ENCODE measurements at regions not wholly inside any gene's neighbourhood (a gene's known extent, or its start where the extent isn't known, plus 50 kb on each side); places are given as distances from the start of the nearest gene placed in this dataset.
"Not testable (repeated sequence)": the region's sequence is repeated elsewhere in the genome, so short reads cannot be mapped to it uniquely, and the experiment has no call there.

DNA sequence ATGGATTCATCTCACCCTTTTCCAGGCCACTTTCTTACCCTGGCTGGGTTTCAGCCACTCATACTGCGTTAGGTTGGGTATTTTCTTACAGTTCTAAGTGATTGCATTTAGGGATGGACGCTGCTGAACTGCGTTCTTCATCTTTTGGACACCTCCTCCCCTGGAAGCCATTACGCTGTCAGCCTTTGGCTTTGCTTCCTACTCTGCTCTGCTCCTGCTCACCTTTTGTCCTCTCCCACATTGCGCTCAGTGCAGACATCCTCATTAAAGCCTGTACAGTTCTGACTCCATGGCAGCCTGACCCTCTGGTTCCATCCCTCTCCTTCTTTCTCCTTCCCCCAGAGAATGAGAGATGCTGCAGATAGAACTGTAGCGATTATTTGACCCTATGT is 108.9 kb downstream of the SRGAP2 start:
- DNase-seq (ENCODE audit: low spot score) = not testable (repeated sequence)

DNA sequence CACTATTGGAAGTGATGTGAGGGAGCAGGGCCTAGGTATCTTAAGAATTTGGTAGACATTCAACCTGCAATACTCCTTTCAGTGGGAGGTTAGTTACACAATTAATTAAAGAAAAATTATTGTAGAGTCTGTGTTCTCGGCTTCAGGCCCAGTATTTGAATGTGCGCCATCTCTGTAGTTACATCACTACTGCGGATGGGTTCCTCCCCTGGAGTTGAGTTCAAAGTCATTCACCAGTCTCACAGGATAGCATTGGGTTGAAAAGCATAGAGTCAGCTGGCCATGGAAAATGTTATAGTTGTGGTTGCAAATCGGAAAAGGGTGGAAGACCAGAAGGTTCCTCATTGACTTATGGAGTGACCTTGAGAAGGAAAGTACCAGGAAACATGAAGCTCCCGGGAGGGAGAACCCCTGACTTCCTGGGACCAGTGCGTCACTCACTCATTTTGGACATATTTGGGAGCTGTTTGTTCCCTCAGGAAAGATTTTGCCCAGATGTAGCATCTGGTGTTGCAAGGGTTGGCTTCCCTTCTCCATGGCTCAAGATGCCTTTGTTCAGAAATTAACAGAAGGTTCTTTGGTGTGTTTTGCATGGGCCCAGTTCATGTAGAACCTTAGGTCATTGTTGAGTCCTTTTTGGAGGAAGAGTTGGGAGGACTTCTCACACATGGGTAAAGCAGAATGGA is 111.8 kb downstream of the SRGAP2 start:
- DNase-seq (ENCODE audit: low spot score) = not testable (repeated sequence)

DNA sequence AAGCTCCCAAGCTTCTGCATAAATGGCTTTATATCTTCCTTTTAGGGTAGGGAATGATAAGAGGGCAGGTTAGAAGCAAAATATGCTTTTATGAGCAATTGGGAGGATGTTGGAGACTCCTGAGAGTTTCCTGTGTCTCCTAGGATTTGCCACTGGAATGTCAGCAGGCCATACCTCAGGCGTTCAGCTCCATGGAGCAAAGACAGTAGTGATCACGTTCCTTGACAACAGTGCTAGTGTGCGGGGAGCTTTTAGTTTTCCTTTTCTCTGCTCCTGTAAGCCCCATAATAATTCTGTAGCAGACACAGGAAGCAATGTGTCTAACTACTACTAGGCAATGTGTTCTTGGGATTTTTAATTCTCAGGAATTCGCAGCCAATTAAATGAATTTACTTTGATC is 113.6 kb downstream of the SRGAP2 start:
- not testable (repeated sequence) for DNase-seq (ENCODE audit: low spot score)

- DNase-seq (ENCODE audit: low spot score) = not testable (repeated sequence)
Measured at GRCh38 chr1:206317878-206318514, 114.7 kb downstream of the SRGAP2 start.

- DNase-seq (ENCODE audit: low spot score) = not testable (repeated sequence)
Measured at GRCh38 chr1:206320227-206320626, 116.9 kb downstream of the SRGAP2 start.

GRCh38 chr1:206326159-206326939 is 123.0 kb downstream of the SRGAP2 start:
- not testable (repeated sequence) for DNase-seq (ENCODE audit: low spot score)

GRCh38 chr1:206331597-206331996 is 128.3 kb downstream of the SRGAP2 start:
- not testable (repeated sequence) for DNase-seq (ENCODE audit: low spot score)

DNA sequence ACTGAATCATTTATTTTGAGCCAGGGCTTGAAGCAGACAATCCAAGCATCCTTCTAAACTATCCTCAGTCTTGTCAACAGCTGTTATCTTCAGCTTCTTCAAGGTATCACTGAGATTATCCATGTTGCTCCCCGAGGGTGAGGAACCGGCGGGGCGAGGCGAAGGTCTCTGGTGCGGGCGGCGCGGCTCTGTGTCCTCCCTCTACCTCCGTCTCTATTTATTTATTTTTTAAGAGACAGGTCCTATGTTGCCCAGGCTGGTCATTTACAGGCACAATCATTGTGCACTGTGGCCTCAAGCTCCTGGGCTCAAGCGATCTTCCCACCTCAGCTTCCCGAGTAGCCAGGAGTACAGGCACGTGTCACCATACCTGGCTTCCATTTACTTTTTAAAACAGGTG is 130.0 kb downstream of the SRGAP2 start:
- not testable (repeated sequence) for DNase-seq (ENCODE audit: low spot score)

GRCh38 chr1:206333897-206334296 is 130.6 kb downstream of the SRGAP2 start:
- DNase-seq (ENCODE audit: low spot score) = not testable (repeated sequence)

DNA sequence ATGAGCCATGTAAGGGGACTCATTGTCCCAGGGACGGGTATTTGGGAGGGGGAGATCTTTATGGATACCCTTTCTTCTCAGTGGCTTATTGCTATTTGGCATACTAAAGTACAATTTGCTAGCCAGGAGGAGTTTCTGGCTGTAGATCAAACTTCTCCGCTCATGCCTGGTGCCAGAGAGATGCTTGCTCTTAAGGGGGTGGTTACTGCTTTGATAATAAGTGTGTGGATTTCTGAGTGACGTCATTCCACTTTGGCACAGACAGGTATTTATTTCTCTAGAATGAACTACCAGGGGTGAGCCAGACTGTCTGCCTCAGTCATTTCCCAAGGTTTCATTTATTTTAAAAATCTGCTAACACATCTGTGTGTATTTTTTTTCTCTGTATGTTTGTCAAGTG is 131.1 kb downstream of the SRGAP2 start:
- DNase-seq (ENCODE audit: low spot score) = not testable (repeated sequence)

- not testable (repeated sequence) for DNase-seq (ENCODE audit: low spot score)
Measured at GRCh38 chr1:206335162-206335561, 131.8 kb downstream of the SRGAP2 start.

GRCh38 chr1:206335875-206336846 is 132.8 kb downstream of the SRGAP2 start:
- not testable (repeated sequence) for DNase-seq (ENCODE audit: low spot score)

DNA sequence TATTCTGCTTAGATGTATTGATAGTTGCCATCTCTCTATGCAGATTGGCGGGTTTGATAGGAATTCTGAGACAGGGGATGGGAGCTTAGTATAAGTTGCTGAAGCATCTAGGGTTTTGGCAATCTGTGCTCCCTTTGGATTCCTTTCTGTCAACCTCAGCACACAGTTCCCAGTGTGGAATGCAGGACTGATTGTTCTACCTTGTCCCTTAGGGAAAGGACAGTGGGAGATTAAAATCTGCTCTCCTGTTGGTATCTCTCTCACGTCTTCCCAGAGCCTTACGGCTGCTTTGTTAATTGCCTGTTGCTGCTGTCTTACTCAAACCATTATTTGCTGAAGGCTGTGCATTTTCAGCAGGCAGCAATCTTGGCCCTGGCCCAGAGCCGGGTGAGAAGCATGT is 133.3 kb upstream of the IKBKE start:
- not testable (repeated sequence) for DNase-seq (ENCODE audit: low spot score)

DNA sequence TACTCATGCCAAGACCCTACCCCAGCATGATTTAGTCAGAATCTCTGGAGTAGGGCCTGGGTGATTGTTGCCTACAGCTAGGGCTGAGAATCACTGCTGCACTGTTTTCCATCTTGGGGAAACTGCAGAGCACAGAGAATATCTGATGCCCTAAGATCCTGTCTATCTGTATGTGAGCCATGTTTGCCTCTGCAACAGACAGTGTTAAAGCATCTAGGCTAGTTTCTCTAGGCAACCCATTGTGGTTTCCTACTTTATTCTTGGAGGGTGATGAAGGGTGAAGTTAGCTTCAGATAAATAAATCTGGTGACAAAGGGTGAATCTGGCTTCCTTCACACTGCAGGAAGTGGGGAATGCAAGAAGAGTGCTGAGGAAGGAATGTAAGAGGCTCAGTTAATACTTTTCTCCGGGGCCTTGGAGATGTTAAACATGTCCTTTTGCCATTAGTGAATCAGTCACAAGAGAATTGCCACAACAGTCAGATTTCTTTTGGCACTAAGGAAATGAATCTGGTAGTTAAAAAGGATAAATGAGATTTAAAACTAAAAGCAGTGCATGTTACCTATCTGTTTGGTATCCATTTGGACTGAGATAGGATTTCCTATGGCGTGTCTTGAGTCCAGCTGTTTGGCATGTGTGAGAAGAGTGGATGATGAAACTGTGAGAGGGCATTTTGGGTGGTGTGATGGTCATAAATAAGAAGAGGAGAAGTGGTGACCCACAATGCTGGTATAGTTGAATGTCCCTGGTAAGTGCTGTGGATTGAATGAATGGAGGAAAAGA is 119.6 kb upstream of the IKBKE start:
- not testable (repeated sequence) for DNase-seq (ENCODE audit: low spot score)

- not testable (repeated sequence) for DNase-seq (ENCODE audit: low spot score)
Measured at GRCh38 chr1:206351276-206352052, 118.8 kb upstream of the IKBKE start.

DNA sequence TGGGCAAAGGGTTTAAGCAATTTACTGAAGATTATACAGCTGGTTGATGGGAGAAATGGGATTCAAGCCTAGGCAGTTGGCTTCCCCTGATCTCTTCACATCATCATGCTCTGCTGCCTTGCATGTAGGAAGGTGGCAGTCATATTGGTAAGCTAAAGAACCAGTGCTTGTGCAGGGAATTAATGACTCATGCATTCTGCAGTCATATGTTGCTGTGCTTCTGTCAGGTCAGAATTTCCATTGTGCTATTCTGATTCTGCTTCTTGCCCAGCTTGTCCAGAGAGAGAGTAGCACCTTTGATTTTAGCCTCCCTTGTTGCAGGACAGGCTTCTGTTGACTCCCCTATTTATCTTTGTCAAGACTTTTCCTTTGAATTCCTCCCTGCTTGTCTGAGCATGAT is 114.0 kb upstream of the IKBKE start:
- DNase-seq (ENCODE audit: low spot score) = peak; percentile 44

DNA sequence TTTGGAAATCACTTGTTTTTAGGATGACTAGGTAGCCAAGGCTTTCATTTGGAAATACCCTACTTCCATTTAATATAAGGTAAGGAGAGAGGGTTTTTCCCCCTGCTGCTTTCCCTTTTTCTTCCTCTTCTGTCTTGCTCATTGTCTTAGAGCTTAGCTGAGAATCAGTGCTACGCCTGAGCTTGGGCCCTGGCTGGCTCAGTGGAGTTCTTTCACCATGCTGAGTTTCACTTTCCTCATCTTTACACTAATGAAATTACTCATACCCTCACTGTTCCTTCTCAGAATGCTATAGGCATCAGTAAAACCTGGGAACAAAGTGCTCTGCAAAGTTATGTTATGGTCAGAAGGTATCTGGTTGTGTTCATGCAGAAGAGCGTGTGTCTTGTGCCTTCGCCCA is 112.3 kb upstream of the IKBKE start:
- DNase-seq (ENCODE audit: low spot score) = not testable (repeated sequence)

GRCh38 chr1:206358771-206359170 is 111.5 kb upstream of the IKBKE start:
- not testable (repeated sequence) for DNase-seq (ENCODE audit: low spot score)

DNA sequence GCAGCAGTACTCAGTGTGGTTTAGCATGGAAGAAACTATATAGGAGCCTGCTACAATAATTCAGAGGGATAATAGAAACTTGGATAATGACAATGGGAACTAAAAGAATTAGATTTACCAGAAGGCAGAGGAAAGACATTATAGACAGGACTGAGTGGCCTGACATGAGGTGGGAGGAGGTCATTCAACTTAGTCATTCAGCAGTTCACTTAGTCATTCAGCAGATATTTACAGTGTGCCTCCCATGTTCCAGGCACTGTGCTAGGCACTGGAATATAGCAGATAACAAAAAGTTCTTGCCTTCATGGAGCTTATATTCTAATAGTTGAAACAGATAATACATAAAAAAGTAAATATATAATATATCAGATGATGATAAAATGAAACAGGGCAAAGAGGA is 110.9 kb upstream of the IKBKE start:
- DNase-seq (ENCODE audit: low spot score) = not testable (repeated sequence)

DNA sequence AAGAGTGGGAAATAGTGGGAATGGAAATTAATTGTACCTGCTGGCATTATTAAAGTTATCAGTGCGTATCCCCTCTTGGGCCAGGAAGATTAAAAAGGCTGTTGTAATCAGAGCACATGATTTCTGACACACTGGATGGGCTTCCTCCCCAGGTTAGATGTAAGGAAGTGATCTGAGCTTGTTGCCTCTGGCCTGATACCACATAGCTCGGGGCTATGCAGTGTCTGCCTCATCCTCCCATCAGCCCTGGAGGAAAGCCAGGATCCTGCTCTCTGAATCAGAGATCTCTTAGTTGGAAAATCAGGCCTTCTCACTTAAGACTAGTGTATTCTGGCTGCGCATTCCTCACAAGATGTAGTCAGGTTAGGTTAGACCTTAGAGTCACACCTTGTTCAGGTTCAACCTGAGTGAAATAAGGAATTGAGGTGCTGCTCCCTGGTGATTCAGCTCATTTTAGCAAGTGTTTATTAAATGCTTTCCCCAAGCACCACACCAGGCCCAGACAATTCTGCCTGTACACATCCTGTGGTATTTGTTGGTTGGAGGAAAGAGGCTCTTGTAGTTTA is 108.2 kb upstream of the IKBKE start:
- DNase-seq (ENCODE audit: low spot score) = not testable (repeated sequence)
